Osteocyte (in vitro differentiated cells): ENCODE measurements at regions not wholly inside any gene's neighbourhood (a gene's known extent, or its start where the extent isn't known, plus 50 kb on each side); places are given as distances from the start of the nearest gene placed in this dataset.
"Not testable (repeated sequence)": the region's sequence is repeated elsewhere in the genome, so short reads cannot be mapped to it uniquely, and the experiment has no call there.

ENCODE experiments used
- DNase-seq: peaks from one replicate; pipeline ENCODE4 v3.0.0; 2021; ENCODE audit warnings: mixed read lengths; ENCODE audit not compliant: unreplicated experiment; ENCODE audit errors: extremely low spot score
- H3K27ac Mint-ChIP-seq: one replicate; pipeline ENCODE4 v1.8.0; 2021; ENCODE audit warnings: mild to moderate bottlenecking, mixed read lengths; ENCODE audit not compliant: unreplicated experiment
- H3K27me3 Mint-ChIP-seq: one replicate; pipeline ENCODE4 v1.8.0; 2021; ENCODE audit warnings: mixed read lengths; ENCODE audit not compliant: unreplicated experiment
- H3K36me3 Mint-ChIP-seq: one replicate; pipeline ENCODE4 v1.8.0; 2021; ENCODE audit warnings: mixed read lengths; ENCODE audit not compliant: unreplicated experiment
- H3K4me1 Mint-ChIP-seq: one replicate; pipeline ENCODE4 v1.8.0; 2021; ENCODE audit warnings: mixed read lengths; ENCODE audit not compliant: unreplicated experiment
- H3K4me3 Mint-ChIP-seq: one replicate; pipeline ENCODE4 v1.8.0; 2021; ENCODE audit warnings: mild to moderate bottlenecking, moderate library complexity, mixed read lengths; ENCODE audit not compliant: unreplicated experiment
- H3K9me3 Mint-ChIP-seq: one replicate; pipeline ENCODE4 v1.8.0; 2021; ENCODE audit warnings: mixed read lengths; ENCODE audit not compliant: unreplicated experiment
- TF ChIP-seq, protein P1 (sequence below): fragments of 200-600 bp; sonication (generic); IDR thresholded peaks from 2 replicates; pipeline ENCODE4 v1.5.0; 2021; ENCODE audit warnings: antibody characterized with exemption, mild to moderate bottlenecking, moderate library complexity

DNA sequence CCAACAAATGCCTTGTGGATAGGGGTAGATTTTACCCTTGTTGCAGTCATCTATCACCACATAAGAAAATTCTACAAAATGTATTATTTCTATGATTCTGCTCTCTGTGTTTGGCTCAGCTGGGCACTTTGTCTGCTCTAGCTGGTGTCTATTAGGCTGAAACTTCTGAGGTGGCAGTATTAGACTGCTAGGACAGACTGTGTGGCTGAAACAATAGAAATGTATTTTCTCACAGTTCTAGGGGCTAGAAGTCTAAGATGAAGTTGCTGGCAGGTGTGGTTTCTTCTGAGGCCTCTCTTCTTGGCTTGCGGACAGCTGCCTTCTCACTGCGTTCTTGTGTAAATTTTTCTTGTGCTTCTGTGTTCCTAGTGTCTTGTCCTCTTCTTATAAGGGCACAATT lies 1139.6 kb upstream of the LRRTM3 start:
- Mint-ChIP-seq H3K9me3 (no peaks in the 10 kb centered on the region), H3K4me3 (no peak overlapping the region), H3K36me3 (no peaks in the 10 kb centered on the region), H3K27ac (no peak overlapping the region), H3K27me3 (peaks cover 5% of the 10 kb centered on the region), H3K4me1 (no peaks in the 10 kb centered on the region)
- TF ChIP-seq, protein P1, sequence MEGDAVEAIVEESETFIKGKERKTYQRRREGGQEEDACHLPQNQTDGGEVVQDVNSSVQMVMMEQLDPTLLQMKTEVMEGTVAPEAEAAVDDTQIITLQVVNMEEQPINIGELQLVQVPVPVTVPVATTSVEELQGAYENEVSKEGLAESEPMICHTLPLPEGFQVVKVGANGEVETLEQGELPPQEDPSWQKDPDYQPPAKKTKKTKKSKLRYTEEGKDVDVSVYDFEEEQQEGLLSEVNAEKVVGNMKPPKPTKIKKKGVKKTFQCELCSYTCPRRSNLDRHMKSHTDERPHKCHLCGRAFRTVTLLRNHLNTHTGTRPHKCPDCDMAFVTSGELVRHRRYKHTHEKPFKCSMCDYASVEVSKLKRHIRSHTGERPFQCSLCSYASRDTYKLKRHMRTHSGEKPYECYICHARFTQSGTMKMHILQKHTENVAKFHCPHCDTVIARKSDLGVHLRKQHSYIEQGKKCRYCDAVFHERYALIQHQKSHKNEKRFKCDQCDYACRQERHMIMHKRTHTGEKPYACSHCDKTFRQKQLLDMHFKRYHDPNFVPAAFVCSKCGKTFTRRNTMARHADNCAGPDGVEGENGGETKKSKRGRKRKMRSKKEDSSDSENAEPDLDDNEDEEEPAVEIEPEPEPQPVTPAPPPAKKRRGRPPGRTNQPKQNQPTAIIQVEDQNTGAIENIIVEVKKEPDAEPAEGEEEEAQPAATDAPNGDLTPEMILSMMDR = no peak
- DNase-seq = no peak

DNA sequence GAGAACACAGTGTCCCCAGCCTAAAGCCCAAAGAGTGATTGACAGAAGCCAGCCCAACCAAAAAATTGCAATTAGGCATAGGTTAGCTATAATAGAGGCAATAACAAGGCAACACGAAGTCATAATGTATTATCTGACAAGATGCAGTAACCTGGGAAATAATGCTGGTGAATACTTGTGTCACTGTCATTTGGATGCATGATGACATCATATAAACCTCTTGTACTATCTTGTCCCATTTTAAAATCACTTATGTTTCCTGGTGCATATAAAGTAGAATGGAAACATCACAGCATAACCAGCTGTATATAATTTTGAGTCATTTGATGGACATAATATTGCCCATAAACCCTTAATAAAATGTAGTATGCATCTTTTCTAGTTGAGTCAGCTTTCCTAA lies 1138.3 kb upstream of the LRRTM3 start:
- TF ChIP-seq, protein P1 = no peak
- Mint-ChIP-seq H3K27ac (no peak overlapping the region), H3K4me3 (no peak overlapping the region), H3K4me1 (no peaks in the 10 kb centered on the region), H3K27me3 (peaks cover 5% of the 10 kb centered on the region), H3K36me3 (no peaks in the 10 kb centered on the region), H3K9me3 (no peaks in the 10 kb centered on the region)
- no peak for DNase-seq

DNA sequence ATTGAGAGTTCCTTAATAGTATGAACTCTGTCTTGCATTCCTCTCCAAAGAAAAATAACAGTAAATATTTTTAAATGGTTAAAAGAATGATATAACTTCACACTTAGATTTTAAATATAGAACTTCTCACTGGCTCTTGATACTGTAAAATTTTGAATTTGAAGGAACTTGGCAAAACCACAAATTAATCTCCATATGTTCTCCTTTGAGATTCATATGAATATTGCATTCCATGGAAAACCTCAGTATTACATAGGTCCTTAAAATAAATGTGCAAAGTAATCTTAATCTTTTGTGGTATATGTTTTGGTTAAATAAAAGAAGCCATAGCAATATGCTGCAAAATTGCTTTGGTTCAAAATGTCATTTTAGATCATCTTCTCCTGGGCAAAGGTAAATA lies 1137.6 kb upstream of the LRRTM3 start:
- no peaks in the 10 kb centered on the region for H3K36me3 Mint-ChIP-seq
- H3K4me1 Mint-ChIP-seq = no peaks in the 10 kb centered on the region
- no peak overlapping the region for H3K27ac Mint-ChIP-seq
- H3K27me3 Mint-ChIP-seq = peaks cover 2% of the 10 kb centered on the region
- no peak overlapping the region for H3K4me3 Mint-ChIP-seq
- DNase-seq = no peak
- no peaks in the 10 kb centered on the region for H3K9me3 Mint-ChIP-seq
- TF ChIP-seq, protein P1 = no peak

DNA sequence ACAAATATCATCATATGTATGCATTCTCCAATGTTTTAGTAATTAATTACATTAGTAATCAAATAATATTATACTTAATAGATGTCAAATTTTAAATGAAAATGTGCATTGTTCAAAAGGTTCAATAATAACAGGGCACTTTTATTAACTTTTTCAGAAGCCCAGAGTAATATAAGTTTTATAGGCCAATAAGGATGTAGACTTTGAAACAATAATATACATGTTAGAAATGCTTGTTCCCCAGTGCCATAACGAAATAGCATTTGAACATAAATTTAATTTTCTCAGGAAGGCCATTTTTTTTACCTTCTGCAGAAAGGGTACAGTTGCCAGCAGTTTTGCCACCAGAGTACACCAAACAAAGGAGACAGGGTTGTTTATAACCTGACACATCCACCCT lies 1133.9 kb upstream of the LRRTM3 start:
- Mint-ChIP-seq H3K4me3 (no peak overlapping the region), H3K27ac (no peak overlapping the region), H3K36me3 (no peaks in the 10 kb centered on the region), H3K27me3 (no peaks in the 10 kb centered on the region), H3K4me1 (no peaks in the 10 kb centered on the region), H3K9me3 (no peaks in the 10 kb centered on the region)
- TF ChIP-seq, protein P1 = no peak
- DNase-seq = no peak

DNA sequence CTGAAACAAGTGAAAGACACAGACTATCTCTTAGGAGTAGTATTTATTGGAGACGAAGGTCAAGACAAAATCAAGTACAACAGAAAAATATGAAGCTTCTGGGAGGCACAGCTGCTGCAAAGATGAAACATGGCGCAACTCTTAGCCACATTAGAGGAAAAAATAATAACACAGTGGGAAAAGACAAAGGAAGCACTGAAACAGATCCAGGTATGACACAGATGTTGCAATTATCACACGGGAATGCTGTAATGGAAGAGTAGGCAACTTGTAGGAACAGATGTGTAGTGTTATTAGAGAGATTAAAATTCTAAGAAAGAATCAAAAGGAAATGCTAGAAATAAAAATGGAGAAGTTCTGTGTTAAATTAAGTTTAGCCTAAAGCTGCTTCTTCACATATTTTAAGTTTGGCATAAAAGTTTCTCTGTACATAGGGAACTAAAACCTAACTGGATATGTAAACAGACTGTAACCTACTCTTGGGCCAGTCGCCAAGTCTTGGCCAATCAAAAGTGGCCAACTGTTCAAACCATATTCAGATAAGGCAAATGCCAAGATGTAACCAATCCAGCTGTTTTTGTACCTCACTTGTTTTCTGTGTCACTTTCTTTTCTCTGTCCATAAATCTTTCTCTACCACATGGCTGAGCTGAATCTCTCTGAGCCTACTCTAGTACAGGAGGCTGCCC lies 1132.0 kb upstream of the LRRTM3 start:
- DNase-seq = no peak
- H3K4me3 Mint-ChIP-seq = no peak overlapping the region
- no peaks in the 10 kb centered on the region for H3K27me3 Mint-ChIP-seq
- no peaks in the 10 kb centered on the region for H3K36me3 Mint-ChIP-seq
- H3K4me1 Mint-ChIP-seq = no peaks in the 10 kb centered on the region
- H3K9me3 Mint-ChIP-seq = no peaks in the 10 kb centered on the region
- no peak overlapping the region for H3K27ac Mint-ChIP-seq
- TF ChIP-seq, protein P1 = no peak

DNA sequence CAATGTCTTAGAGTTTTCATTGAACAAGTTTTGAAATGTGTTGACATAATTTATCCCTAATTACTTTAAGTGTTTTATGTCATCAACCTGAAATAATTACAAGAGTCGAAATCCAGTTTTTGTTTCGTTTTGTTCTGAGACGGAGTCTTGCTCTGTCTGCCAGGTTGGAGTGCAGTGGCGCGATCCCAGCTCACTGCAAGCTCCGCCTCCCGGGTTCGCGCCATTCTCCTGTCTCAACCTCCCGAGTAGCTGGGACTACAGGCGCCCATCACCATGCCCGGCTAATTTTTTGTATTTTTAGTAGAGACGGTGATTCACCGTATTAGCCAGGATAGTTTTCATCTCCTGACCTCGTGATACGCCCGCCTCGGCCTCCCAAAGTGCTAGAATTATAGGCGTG lies 1131.0 kb upstream of the LRRTM3 start:
- H3K4me3 Mint-ChIP-seq, H3K27ac Mint-ChIP-seq, H3K9me3 Mint-ChIP-seq, H3K4me1 Mint-ChIP-seq, H3K27me3 Mint-ChIP-seq, DNase-seq, H3K36me3 Mint-ChIP-seq: not testable (repeated sequence)
